Testis (tissue), 2 donors: ENCODE measurements at regions not wholly inside any gene's neighbourhood (a gene's known extent, or its start where the extent isn't known, plus 50 kb on each side); places are given as distances from the start of the nearest gene placed in this dataset.

Experiments used
- POLR2A ChIP-seq: fragments of 450-650 bp; IDR thresholded peaks from one replicate; pipeline ENCODE4 v1.6.1; 2017; ENCODE audit warnings: antibody characterized with exemption, mild to moderate bottlenecking, moderate library complexity
- TF ChIP-seq, protein P1 (sequence below), 3 experiments: fragments of 450-650 bp in 2 of 3; fragments of 200-600 bp in 1 of 3; sonication (generic) in 1 of 3; IDR thresholded peaks; one replicate each; pipeline ENCODE4 v1.5.1; 2016 to 2019; ENCODE audit warnings: antibody characterized with exemption in 3 of 3, mild to moderate bottlenecking in 2 of 3, moderate library complexity in 1 of 3

DNA sequence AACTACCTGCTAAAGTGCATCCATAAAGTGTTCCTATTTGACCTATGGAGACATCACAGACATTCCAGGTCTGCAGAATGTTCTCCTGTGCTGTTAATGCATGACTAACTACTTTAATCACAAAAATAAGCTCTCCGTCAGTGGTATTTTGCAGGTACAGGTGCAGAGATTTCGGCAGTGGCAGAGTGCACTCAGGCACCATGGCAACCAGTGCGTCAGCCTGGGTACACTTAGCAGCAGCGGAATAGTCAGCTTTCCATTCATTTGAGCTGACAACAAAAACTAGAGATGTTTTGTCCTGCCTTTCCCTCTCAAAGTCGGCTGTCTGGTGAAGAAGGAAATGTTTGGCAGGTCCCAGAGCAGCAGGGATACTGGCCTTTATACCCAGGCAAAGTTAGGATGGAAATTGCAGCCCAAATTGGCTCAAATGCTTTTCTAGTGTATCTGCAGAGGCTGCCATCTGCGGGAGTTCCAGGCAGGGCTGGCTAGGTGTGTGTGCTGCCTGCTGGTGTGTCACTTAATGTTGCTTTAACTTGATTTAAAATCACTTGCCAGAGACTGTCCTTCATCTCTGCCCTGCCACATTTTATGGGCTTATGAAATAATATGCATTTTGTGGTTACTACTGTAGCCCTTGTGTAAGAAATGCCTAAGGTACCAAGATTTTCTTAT is 195.8 kb downstream of the RAP2A start:
- TF ChIP-seq, protein P1, sequence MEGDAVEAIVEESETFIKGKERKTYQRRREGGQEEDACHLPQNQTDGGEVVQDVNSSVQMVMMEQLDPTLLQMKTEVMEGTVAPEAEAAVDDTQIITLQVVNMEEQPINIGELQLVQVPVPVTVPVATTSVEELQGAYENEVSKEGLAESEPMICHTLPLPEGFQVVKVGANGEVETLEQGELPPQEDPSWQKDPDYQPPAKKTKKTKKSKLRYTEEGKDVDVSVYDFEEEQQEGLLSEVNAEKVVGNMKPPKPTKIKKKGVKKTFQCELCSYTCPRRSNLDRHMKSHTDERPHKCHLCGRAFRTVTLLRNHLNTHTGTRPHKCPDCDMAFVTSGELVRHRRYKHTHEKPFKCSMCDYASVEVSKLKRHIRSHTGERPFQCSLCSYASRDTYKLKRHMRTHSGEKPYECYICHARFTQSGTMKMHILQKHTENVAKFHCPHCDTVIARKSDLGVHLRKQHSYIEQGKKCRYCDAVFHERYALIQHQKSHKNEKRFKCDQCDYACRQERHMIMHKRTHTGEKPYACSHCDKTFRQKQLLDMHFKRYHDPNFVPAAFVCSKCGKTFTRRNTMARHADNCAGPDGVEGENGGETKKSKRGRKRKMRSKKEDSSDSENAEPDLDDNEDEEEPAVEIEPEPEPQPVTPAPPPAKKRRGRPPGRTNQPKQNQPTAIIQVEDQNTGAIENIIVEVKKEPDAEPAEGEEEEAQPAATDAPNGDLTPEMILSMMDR (IDR thresholded peaks at IDR 0.05), result no peak
- TF ChIP-seq POLR2A, result no peak
